Smooth muscle cell (in vitro differentiated cells): ENCODE measurements at regions not wholly inside any gene's neighbourhood (a gene's known extent, or its start where the extent isn't known, plus 50 kb on each side); places are given as distances from the start of the nearest gene placed in this dataset.

Experiments
- DNase-seq: peaks from one replicate; lab custom pipeline; 2025; ENCODE audit not compliant: unreplicated experiment; lab: John Stamatoyannopoulos, UW
- H2AFZ ChIP-seq: fragments of 200-600 bp; sonication (generic); 2 replicates; pipeline ENCODE4 v1.6.0; 2016; ENCODE audit warnings: antibody characterized with exemption, low read depth, mild to moderate bottlenecking
- H3F3A ChIP-seq: fragments of 200-600 bp; sonication (generic); 2 replicates; pipeline ENCODE4 v1.6.0; 2017; ENCODE audit warnings: antibody characterized with exemption, low read depth
- H3K27ac ChIP-seq: fragments of 200-600 bp; sonication (generic); 2 replicates; pipeline ENCODE4 v1.5.1; 2016; ENCODE audit warnings: low read depth, mild to moderate bottlenecking
- H3K27me3 ChIP-seq: fragments of 200-600 bp; sonication (generic); 2 replicates; pipeline ENCODE4 v1.6.1; 2016; ENCODE audit warnings: low read depth, mild to moderate bottlenecking
- H3K36me3 ChIP-seq: fragments of 200-600 bp; sonication (generic); 2 replicates; pipeline ENCODE4 v1.5.1; 2016; ENCODE audit warnings: low read depth
- H3K4me1 ChIP-seq: fragments of 200-600 bp; sonication (generic); 2 replicates; pipeline ENCODE4 v1.5.1; 2016; ENCODE audit warnings: low read depth
- H3K4me2 ChIP-seq: fragments of 200-600 bp; sonication (generic); 2 replicates; pipeline ENCODE4 v1.6.0; 2016; ENCODE audit warnings: mild to moderate bottlenecking
- H3K4me3 ChIP-seq: fragments of 200-600 bp; sonication (generic); 2 replicates; pipeline ENCODE4 v1.5.1; 2016; ENCODE audit warnings: mild to moderate bottlenecking
- H3K79me2 ChIP-seq: fragments of 200-600 bp; sonication (generic); 2 replicates; pipeline ENCODE4 v1.6.0; 2016; ENCODE audit warnings: low read depth, mild to moderate bottlenecking
- H3K9ac ChIP-seq: fragments of 200-600 bp; sonication (generic); 2 replicates; pipeline ENCODE4 v1.6.0; 2016; ENCODE audit warnings: low read depth
- H3K9me3 ChIP-seq: fragments of 200-600 bp; sonication (generic); replicated peaks from 2 replicates; pipeline ENCODE4 v1.5.1; 2016; ENCODE audit warnings: low read depth
- H4K20me1 ChIP-seq: fragments of 200-600 bp; sonication (generic); 2 replicates; pipeline ENCODE4 v1.6.0; 2016; ENCODE audit warnings: low read depth
- CTCF ChIP-seq: fragments of 200-600 bp; sonication (generic); IDR thresholded peaks from 2 replicates; pipeline ENCODE4 v1.5.1; 2017; ENCODE audit warnings: borderline replicate concordance, mild to moderate bottlenecking, antibody characterized with exemption; ENCODE audit not compliant: insufficient read depth, poor library complexity, severe bottlenecking
- WGBS: methylation state at CpG from one replicate; pipeline ENCODE4 v1.1.7; 2016; ENCODE audit warnings: low lambda C conversion rate; 5-methylcytosine and 5-hydroxymethylcytosine counted together

GRCh38 chr2:224312741-224313140 is 89.2 kb downstream of the FAM124B start:
- WGBS, result 91% methylated on average over 3 of the region's 3 CpGs
- Histone ChIP-seq H3K4me3 (no peak overlapping the region), H3K4me2 (no peak overlapping the region), H3K9ac (no peak overlapping the region), H3K79me2 (no peaks in the 10 kb centered on the region), H3K36me3 (no peaks in the 10 kb centered on the region), H3K27me3 (no peaks in the 10 kb centered on the region), H3K4me1 (no peaks in the 10 kb centered on the region), H2AFZ (no peak overlapping the region), H4K20me1 (no peaks in the 10 kb centered on the region), H3F3A (no peaks in the 10 kb centered on the region), H3K9me3 (no peaks in the 10 kb centered on the region), H3K27ac (no peak overlapping the region)
- DNase-seq, result no peak
- TF ChIP-seq CTCF, result no peak

GRCh38 chr2:224310943-224311625 is 90.8 kb downstream of the FAM124B start:
- Histone ChIP-seq H3K27me3 (no peaks in the 10 kb centered on the region), H4K20me1 (no peaks in the 10 kb centered on the region), H3K36me3 (no peaks in the 10 kb centered on the region), H2AFZ (no peak overlapping the region), H3K9me3 (no peaks in the 10 kb centered on the region), H3K9ac (no peak overlapping the region), H3K4me2 (no peak overlapping the region), H3K4me3 (no peak overlapping the region), H3K79me2 (no peaks in the 10 kb centered on the region), H3K4me1 (no peaks in the 10 kb centered on the region), H3F3A (no peaks in the 10 kb centered on the region), H3K27ac (no peak overlapping the region)
- no peak for DNase-seq
- 65% methylated on average over 8 of the region's 8 CpGs for WGBS
- TF ChIP-seq CTCF, result no peak

GRCh38 chr2:224309176-224309575 is 92.7 kb downstream of the FAM124B start:
- H4K20me1 ChIP-seq, result no peaks in the 10 kb centered on the region
- no peaks in the 10 kb centered on the region for H3K27me3 ChIP-seq
- no peak overlapping the region for H3K9ac ChIP-seq
- H3K36me3 ChIP-seq, result no peaks in the 10 kb centered on the region
- WGBS, result 71% methylated on average over 4 of the region's 4 CpGs
- no peak overlapping the region for H3K4me3 ChIP-seq
- no peak overlapping the region for H2AFZ ChIP-seq
- DNase-seq, result no peak
- TF ChIP-seq CTCF, result no peak
- H3K27ac ChIP-seq, result no peak overlapping the region
- H3K4me1 ChIP-seq, result no peaks in the 10 kb centered on the region
- H3F3A ChIP-seq, result no peaks in the 10 kb centered on the region
- no peaks in the 10 kb centered on the region for H3K9me3 ChIP-seq
- H3K79me2 ChIP-seq, result no peaks in the 10 kb centered on the region
- no peak overlapping the region for H3K4me2 ChIP-seq

DNA sequence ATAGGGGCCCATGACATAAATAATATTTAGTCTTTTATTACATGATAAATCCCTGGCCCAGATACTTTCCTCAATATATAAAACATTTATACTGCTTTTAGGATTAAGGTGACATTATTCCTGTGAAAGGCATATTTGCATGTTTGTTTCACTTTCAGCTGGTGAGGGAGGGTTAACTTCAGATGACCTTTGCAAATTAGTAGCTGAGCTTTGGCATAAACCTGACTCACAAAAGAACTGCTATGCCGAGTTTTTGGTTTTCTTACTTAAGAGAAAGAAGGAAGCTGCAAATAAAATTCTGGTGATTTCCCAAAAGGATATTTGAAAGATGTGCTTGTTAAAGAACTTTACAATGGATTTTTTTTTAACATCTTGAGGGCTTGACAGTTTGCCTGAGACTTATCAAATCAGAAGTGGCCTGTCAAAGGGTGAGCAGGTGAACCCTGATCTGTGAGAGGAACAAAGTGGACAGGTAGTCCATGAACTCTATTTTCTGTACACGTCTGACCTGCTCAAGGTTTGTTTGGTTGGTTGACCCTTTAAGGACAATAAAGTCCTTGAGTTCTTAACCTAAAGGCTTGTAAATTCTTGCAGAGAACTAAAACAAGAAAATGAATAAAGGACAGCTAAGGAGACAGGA is 93.5 kb downstream of the FAM124B start:
- no peaks in the 10 kb centered on the region for H3K36me3 ChIP-seq
- H2AFZ ChIP-seq, result no peak overlapping the region
- no peak overlapping the region for H3K4me2 ChIP-seq
- WGBS, result 64% methylated on average over 2 of the region's 2 CpGs
- no peak overlapping the region for H3K4me3 ChIP-seq
- no peaks in the 10 kb centered on the region for H3F3A ChIP-seq
- H3K27me3 ChIP-seq, result no peaks in the 10 kb centered on the region
- TF ChIP-seq CTCF, result no peak
- H3K27ac ChIP-seq, result no peak overlapping the region
- no peaks in the 10 kb centered on the region for H4K20me1 ChIP-seq
- no peak for DNase-seq
- H3K9me3 ChIP-seq, result no peaks in the 10 kb centered on the region
- H3K79me2 ChIP-seq, result no peaks in the 10 kb centered on the region
- H3K4me1 ChIP-seq, result no peaks in the 10 kb centered on the region
- H3K9ac ChIP-seq, result no peak overlapping the region
